ENCODE measurements at regions not wholly inside any gene's neighbourhood (a gene's known extent, or its start where the extent isn't known, plus 50 kb on each side); places are given as distances from the start of the nearest gene placed in this dataset.

DNA sequence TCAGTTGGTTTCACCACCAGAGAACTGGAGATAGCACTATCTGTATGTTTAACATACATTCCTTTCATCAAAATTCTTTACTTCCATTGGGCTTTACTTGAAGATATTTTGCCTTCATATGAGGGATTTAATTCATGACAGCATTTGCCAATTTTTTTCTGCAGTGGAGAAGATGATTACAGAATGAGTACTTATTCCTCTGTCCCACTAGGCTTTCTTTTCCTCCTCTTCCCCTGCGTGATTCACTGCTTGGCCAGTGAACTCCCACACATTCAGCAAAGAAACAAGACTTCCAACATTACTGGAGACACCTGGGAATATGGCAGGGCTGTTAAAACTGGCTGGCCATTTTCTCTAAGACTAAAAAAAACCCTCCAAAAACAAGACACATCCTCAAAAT is 425.8 kb upstream of the KCNH7 start:
- no peak for TF ChIP-seq POLR2A (IDR thresholded peaks at IDR 0.05)
- TF ChIP-seq, protein P1, sequence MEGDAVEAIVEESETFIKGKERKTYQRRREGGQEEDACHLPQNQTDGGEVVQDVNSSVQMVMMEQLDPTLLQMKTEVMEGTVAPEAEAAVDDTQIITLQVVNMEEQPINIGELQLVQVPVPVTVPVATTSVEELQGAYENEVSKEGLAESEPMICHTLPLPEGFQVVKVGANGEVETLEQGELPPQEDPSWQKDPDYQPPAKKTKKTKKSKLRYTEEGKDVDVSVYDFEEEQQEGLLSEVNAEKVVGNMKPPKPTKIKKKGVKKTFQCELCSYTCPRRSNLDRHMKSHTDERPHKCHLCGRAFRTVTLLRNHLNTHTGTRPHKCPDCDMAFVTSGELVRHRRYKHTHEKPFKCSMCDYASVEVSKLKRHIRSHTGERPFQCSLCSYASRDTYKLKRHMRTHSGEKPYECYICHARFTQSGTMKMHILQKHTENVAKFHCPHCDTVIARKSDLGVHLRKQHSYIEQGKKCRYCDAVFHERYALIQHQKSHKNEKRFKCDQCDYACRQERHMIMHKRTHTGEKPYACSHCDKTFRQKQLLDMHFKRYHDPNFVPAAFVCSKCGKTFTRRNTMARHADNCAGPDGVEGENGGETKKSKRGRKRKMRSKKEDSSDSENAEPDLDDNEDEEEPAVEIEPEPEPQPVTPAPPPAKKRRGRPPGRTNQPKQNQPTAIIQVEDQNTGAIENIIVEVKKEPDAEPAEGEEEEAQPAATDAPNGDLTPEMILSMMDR (IDR thresholded peaks at IDR 0.05) = no peak
